Head of caudate nucleus (tissue), 42 donors: ENCODE measurements at regions not wholly inside any gene's neighbourhood (a gene's known extent, or its start where the extent isn't known, plus 50 kb on each side); places are given as distances from the start of the nearest gene placed in this dataset.
"Not testable (repeated sequence)": the region's sequence is repeated elsewhere in the genome, so short reads cannot be mapped to it uniquely, and the experiment has no call there.

Experiments
- DNase-seq, 42 donors: peaks; one replicate each; pipeline versions ENCODE4 v3.0.0 to v3.0.0-alpha.2; 2020 to 2021; ENCODE audit warnings: mixed read lengths in 7 of 42
- intact Hi-C: fragments of 100-400 bp; cut with DNase I; formaldehyde crosslinking; loops from one replicate; pipeline ENCODE4 v1.15.0; 2022

DNA sequence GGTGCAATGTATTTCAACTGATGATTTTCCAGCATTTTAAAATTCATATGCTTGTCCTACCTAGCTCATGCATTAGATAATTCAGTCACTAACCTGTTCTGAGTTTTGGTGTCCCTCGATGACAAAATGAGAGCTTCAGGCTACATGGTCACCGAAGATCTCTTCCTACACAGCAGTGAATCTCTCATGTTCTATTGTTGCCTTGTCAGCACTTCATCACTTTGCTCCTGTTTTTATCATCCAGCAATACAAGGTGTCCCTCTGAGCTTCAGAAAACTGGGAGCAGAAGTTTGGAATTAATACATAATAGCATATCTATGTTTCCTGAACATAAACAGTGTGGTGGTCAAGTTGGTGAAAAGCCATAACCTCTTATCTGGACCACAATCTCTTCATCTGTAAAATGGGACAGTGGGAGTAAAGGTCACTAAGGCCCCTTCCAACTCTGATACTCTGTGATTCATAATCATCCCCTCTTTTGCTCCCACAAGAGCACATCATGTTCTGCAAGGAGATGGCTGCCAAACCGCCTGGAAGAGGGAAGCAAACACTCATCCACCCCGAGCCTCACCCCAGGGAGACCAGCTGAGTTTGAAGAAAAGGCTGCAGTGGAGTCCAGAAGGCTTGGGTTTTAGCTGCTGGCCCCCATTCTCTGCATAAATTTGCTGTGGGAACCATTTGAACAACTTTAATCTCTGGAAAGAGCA lies 137.9 kb upstream of the F3 start:
- intact Hi-C loops: no loop called here

DNA sequence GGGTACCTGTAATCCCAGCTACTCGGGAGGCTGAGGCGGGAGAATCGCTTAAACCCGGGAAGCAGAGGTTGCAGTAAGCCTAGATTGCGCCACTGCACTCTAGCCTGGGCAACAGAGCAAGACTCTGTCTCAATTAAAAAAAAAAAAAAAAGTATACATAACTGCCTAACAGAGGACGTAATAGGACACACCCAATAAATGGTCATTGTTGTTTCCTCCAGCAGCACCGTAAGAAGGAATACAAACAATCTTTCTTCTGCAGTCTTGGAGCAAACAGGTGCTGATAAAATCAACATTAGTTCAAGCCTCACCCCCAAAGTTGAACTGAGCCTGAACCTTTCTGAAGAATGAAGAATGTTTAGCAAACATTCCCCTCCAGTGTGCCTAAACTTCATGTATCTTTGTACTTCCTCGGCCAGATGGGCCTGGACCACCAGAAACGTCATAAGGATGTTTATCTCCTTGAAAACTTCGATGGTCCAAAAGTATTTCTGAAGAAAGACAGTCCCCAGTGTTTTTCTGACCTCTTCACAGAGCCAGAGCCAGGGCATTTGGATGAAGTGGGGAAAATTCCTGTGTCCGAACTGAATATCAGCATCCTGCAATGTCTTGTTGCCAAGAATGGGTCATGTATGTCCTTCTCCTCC lies 136.8 kb upstream of the F3 start:
- no peak for DNase-seq
- intact Hi-C loops: no loop called here

More for the DNA sequence above, 137.9 kb upstream of the F3 start:
- no peak for DNase-seq

- no peak for DNase-seq
- intact Hi-C loops: no loop called here
Observed at GRCh38 chr1:94677714-94678113, 136.2 kb upstream of the F3 start.

DNA sequence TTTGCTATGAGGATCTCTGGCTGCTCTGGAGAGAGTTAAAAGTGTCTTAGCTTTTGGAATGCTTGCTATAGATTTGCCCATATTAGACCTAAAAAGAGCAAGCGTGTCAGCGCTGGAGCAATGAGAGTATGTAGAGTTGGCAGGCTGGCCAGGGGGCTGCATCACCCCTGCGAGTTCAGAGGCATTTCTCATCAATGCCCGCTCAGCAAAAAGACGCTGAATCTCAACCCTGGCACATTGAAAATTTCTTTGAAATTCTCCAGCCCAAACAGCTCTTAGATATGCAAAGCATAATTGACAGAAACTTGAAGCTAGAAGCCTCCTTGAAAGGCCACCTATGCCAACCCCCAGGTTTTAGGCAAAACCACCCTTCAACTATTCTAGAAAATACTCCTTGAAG lies 135.5 kb upstream of the F3 start:
- DNase-seq: no peak
- intact Hi-C loops: no loop called here

GRCh38 chr1:94676686-94677085 lies 135.1 kb upstream of the F3 start:
- intact Hi-C loops: no loop called here
- DNase-seq: no peak

DNA sequence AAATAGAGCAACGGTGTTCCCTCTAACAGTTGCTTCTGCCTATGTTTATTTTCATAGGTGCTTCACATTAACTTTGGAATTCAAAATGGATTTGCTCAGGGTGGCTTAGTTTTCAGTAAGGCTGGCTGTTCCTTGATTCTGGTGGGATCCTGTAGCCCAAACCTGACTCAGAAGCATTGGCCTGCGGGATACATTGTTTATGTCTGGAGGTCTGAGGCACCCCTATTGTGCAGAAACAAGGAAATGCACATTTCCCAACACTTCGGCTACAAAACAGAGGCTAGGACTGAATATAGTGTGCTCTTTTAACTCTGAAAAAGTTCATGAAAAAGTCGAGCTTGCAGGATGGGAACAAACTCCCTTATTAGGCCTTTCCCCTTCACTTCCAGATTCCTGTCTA lies 133.8 kb upstream of the F3 start:
- no peak for DNase-seq
- intact Hi-C loops: no loop called here

DNA sequence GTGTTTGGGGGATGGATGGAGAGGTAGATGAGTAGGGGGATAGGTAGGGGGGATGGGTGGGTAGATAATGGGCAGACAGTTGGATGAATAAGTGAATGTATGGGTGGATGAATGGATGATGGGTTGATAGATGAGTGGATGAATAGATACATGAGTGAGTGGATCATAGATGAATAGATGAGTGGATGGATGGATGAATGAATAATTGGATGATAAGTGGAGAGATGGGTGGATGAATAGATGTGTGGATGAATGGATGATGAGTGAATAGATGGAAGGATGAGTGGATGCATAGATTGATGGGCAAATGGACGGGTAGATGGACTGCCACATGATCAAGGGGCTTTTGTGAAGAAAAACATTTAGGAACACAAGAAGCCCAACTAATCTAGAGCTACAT lies 133.3 kb upstream of the F3 start:
- DNase-seq: no peak
- intact Hi-C loops: no loop called here

- DNase-seq: no peak
- intact Hi-C loops: no loop called here
Observed at GRCh38 chr1:94672934-94673333, 131.4 kb upstream of the F3 start.

DNA sequence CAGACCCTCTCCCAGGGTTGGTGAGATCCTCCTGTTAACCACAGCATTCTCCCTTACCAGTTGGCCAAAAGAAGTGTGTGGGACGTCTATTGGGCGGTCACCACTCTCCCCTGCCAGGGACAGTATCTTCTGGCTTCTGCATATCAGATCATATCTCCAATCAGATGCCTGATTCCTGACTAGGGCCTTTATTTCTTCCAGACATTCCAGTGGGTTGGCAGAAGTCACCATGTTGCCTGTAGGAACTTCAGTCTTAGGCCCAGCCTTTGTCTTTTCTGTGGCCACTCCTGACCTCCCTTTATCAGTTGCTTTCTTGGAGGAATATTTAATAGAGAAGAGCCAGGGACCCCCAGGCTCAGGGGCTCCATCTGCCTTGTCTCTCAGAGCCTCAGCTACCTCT lies 130.4 kb upstream of the F3 start:
- intact Hi-C loops: no loop called here
- DNase-seq: no peak

DNA sequence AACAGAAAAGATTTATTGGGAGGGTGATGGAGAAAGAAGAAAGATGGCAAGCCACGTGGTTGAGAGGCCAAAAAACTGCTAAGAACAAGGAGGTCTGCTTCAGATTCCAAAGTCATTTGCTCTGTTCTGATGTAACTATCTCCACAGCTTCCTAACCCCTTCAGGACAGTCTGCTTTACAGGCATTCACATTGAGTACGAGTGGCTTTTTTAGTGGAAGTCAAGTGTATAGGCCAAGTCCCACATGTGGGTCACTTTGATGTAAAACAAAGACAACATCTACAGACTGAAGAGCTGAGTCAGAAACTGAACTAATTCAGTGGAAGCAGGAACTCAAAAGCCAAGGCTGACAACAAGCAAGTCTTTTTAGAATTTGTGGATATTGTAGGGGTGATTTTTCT lies 128.7 kb upstream of the F3 start:
- intact Hi-C loops: no loop called here

GRCh38 chr1:94669198-94669597 lies 127.6 kb upstream of the F3 start:
- intact Hi-C loops: no loop called here
- DNase-seq: no peak

More for the DNA sequence above, 128.7 kb upstream of the F3 start:
- no peak for DNase-seq

DNA sequence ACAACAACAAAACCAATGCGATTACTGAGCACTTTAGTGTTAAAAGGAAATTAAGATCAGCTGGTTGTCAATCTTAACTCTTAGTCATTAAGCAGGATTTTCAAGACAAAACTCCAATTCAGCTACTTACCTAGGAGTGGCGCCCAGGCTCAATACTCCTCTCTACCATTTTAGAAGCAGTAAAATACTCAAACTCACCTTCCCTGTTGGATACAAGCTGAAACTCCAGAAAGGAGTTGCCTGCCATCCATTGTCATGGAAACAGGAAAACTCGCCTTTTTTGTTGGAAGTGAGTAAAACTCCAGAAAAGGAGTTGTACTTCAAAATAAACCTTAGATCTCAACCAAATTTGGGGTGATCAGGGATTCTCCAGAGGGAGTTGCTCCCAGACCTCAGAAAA lies 127.0 kb upstream of the F3 start:
- no peak for DNase-seq
- intact Hi-C loops: no loop called here

DNA sequence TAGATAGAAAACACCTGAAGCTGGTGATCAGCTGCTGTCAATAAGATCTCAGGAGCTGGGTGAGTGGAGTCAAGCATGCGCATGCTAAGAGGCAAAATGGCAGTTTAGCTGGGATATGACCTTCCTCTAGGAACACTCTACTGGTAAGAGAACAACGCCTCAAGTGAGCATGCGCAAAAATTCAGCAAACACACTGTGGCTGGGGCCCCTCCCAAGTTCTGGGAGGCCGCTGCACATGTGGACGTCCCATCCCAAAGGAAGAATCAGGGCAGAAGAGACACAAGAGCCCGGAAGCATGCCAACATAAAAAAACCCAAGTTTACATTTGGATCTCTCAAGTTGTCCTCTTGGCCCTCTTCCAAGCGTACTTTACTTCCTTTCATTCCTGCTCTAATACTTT lies 126.3 kb upstream of the F3 start:
- no peak for DNase-seq
- intact Hi-C loops: no loop called here

- intact Hi-C loops: no loop called here
Observed at GRCh38 chr1:94666797-94667196, 125.2 kb upstream of the F3 start.

DNA sequence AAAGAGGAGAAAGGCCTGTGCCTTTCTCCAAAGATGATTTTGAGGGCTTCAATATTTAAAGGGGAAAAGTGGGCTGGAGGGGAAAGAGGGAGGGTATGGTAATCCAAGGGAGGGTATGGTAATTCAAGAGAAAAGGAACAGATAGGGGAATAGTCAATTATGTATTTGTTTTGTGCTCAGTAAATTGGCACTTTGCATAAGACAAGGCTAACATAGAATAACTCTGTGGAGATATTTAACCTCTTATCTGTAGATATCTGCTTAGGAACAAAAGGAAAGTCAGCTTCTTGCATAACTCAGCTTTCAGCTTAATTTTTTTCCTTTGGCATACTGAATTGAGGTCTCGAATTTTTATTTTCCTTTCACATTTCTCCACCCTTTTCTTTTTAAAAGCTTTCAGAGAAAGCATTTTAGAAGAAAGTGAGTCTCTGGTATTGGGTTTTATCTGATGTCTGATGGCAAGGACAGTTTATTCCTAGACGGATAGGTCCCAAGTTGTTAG lies 119.9 kb upstream of the F3 start:
- intact Hi-C loops: no loop called here

More at GRCh38 chr1:94666797-94667196, 125.2 kb upstream of the F3 start:
- no peak for DNase-seq

DNA sequence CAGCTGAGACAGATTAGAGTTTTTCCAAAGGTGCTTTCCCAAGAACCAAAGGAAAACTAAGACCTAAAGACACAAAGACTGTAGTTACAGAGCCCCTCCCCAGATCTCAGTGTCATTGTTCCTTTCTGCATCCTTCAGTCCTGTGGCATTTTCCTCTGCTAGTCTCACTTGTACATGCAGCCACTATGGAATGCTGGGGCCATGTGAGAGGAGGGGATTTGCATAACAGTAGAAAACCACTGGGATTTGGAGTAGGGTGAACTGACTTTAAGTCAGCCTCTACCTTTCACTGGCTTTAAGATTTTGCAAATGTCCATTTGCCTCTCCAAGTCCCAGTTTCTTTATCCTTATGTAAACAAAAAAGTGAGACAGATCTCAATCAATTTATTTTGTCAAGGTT lies 119.4 kb upstream of the F3 start:
- intact Hi-C loops: no loop called here
- DNase-seq: no peak

More for the DNA sequence above, 119.9 kb upstream of the F3 start:
- DNase-seq: no peak

DNA sequence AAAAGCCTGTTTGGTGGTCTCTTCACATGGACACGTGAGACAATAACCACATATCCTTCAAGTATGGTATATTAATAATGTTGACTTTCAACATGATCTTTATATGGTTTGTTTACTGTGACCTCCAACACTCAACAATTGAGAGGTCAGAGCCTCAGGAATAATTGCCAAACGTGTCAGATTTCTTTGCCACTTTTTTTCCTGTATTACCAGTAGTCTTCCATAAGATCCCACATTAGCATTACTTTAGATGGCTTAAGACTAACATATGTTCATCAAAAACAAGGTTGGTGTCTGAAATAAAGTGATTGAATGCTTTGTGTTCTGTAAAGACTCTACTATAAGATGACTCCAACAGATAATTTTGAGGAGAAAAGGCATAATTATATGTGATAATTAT lies 118.7 kb upstream of the F3 start:
- DNase-seq: no peak
- intact Hi-C loops: no loop called here

DNA sequence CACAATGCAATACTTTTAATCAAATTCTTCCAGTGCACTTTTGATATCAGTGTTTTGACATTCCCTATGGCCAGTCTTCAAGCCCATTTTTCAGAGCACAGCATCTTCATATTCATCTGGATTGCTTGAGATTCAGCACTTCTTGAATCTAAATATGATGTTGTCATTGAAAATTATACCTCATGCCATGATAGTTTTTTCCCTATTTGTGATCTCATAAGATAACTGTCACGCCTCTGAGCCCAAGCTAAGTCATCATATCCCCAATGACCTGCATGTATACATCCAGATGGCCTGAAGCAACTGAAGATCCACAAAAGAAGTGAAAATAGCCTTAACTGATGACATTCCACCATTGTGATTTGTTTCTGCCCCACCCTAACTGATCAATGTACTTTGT lies 117.6 kb upstream of the F3 start:
- DNase-seq, intact Hi-C loops: not testable (repeated sequence)

GRCh38 chr1:94658221-94658620 lies 116.7 kb upstream of the F3 start:
- intact Hi-C loops: no loop called here
- no peak for DNase-seq

DNA sequence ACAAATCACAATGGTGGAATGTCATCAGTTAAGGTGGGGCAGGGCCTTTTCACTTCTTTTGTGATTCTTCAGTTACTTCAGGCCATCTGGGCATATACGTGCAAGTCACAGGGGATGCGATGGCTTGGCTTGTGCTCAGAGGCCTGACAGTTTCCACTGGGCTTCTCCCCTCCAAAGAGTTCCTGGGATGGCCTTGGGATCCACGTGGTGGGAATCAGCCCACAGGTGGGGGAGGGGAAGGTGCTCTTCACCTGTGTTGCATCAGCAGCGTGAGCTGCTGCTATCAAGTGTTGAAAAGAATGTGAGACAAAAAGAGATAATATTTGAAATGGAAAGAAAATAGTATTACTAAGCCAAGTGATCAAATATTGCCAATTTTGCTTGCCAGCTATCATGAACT lies 116.2 kb upstream of the F3 start:
- DNase-seq, intact Hi-C loops: not testable (repeated sequence)

DNA sequence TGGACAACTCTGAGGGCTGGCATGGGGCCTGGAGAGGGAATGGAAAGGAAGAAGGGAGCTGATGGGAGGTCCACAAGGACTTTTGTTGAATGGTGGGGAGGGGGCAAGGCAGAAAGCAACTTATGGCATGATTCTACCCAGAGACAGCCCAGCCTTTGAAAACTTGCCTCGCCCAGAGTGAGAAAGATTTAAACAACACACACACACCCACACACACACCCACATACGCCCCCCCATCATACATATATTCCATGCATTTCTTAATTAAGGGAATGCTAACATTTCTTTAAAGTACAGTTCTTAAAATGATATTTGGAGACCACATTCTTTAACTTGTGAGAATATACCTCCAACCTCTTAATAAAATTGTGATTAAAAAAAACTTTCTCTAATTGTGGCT lies 115.4 kb upstream of the F3 start:
- no peak for DNase-seq
- intact Hi-C loops: no loop called here
